H9 (cell line): ENCODE measurements at regions not wholly inside any gene's neighbourhood (a gene's known extent, or its start where the extent isn't known, plus 50 kb on each side); places are given as distances from the start of the nearest gene placed in this dataset.

ENCODE experiments used
- DNase-seq: peaks from one replicate; pipeline ENCODE4 v3.0.0-alpha.2; 2017
- H2AFZ ChIP-seq: one replicate; pipeline ENCODE4 v1.6.1; 2013; ENCODE audit warnings: mild to moderate bottlenecking, low read length, control low read depth, moderate library complexity
- H2AK5ac ChIP-seq: 2 replicates; pipeline ENCODE4 v1.6.1; 2013; ENCODE audit warnings: low read length, control low read depth, mixed read lengths; ENCODE audit not compliant: insufficient read length
- H2BK120ac ChIP-seq: one replicate; pipeline ENCODE4 v1.6.1; 2013; ENCODE audit warnings: low read depth, mild to moderate bottlenecking, low read length, control low read depth, inconsistent platforms; ENCODE audit not compliant: poor library complexity, severe bottlenecking
- H2BK12ac ChIP-seq: 2 replicates; pipeline ENCODE4 v1.6.1; 2013; ENCODE audit warnings: low read length, control low read depth, mixed read lengths, low read depth; ENCODE audit not compliant: insufficient read length
- H2BK15ac ChIP-seq: 2 replicates; pipeline ENCODE4 v1.6.1; 2013; ENCODE audit warnings: low read depth, low read length, control low read depth
- H2BK20ac ChIP-seq: one replicate; pipeline ENCODE4 v1.6.1; 2013; ENCODE audit warnings: low read depth, mild to moderate bottlenecking, low read length, control low read depth, inconsistent platforms; ENCODE audit not compliant: poor library complexity, severe bottlenecking
- H2BK5ac ChIP-seq: 2 replicates; pipeline ENCODE4 v1.6.1; 2013; ENCODE audit warnings: low read length, control low read depth, mixed read lengths; ENCODE audit not compliant: insufficient read length
- H3K14ac ChIP-seq: 2 replicates; pipeline ENCODE4 v1.6.1; 2013; ENCODE audit warnings: low read length, control low read depth; ENCODE audit not compliant: insufficient read depth
- H3K18ac ChIP-seq: 2 replicates; pipeline ENCODE4 v1.6.1; 2013; ENCODE audit warnings: low read depth, mild to moderate bottlenecking, mixed read lengths, low read length, control low read depth; ENCODE audit not compliant: insufficient read length
- H3K23ac ChIP-seq: 2 replicates; pipeline ENCODE4 v1.6.1; 2013; ENCODE audit warnings: low read length, control low read depth, mixed read lengths, low read depth; ENCODE audit not compliant: insufficient read length
- H3K23me2 ChIP-seq: 2 replicates; pipeline ENCODE4 v1.6.1; 2013; ENCODE audit warnings: low read depth, mild to moderate bottlenecking, mixed read lengths, low read length, control low read depth; ENCODE audit not compliant: insufficient read length, poor library complexity, severe bottlenecking
- H3K27ac ChIP-seq: 2 replicates; pipeline ENCODE4 v1.5.1; 2013; ENCODE audit warnings: low read length, control low read depth, mixed read lengths, low read depth; ENCODE audit not compliant: insufficient read length
- H3K27me3 ChIP-seq: 2 replicates; pipeline ENCODE4 v1.6.1; 2013; ENCODE audit warnings: low read length, control low read depth, inconsistent platforms; ENCODE audit not compliant: insufficient read depth
- H3K4ac ChIP-seq: 2 replicates; pipeline ENCODE4 v1.6.1; 2013; ENCODE audit warnings: low read depth, mild to moderate bottlenecking, control low read depth, inconsistent platforms, low read length, moderate library complexity
- H3K4me1 ChIP-seq: 2 replicates; pipeline ENCODE4 v1.6.1; 2013; ENCODE audit warnings: low read length, control low read depth, inconsistent platforms; ENCODE audit not compliant: insufficient read depth
- H3K4me2 ChIP-seq: 2 replicates; pipeline ENCODE4 v1.6.1; 2013; ENCODE audit warnings: low read length, control low read depth, mixed read lengths; ENCODE audit not compliant: insufficient read length, insufficient read depth
- H3K56ac ChIP-seq: 2 replicates; pipeline ENCODE4 v1.6.1; 2013; ENCODE audit warnings: low read depth, mild to moderate bottlenecking, mixed read lengths, low read length, control low read depth; ENCODE audit not compliant: insufficient read length
- H3K79me1 ChIP-seq: 2 replicates; pipeline ENCODE4 v1.6.1; 2013; ENCODE audit warnings: low read depth, mild to moderate bottlenecking, moderate library complexity, low read length, control low read depth, inconsistent platforms; ENCODE audit not compliant: insufficient read depth, poor library complexity, severe bottlenecking
- H3K79me2 ChIP-seq: 2 replicates; pipeline ENCODE4 v1.6.1; 2013; ENCODE audit warnings: low read length, control low read depth, inconsistent platforms; ENCODE audit not compliant: insufficient read depth
- H3K9ac ChIP-seq: 2 replicates; pipeline ENCODE4 v1.6.1; 2013; ENCODE audit warnings: low read length, control low read depth, mixed read lengths; ENCODE audit not compliant: insufficient read length; ENCODE audit errors: extremely low read depth
- H3K9me3 ChIP-seq: one replicate; pipeline ENCODE4 v1.6.1; 2013; ENCODE audit warnings: low read depth, low read length, inconsistent platforms; ENCODE audit not compliant: control insufficient read depth
- H3T11ph ChIP-seq: one replicate; pipeline ENCODE4 v1.6.1; 2013; ENCODE audit warnings: mild to moderate bottlenecking, low read length, control low read depth, inconsistent platforms
- H4K20me1 ChIP-seq: one replicate; pipeline ENCODE4 v1.6.1; 2013; ENCODE audit not compliant: control insufficient read depth, insufficient read length, insufficient read depth
- H4K5ac ChIP-seq: 2 replicates; pipeline ENCODE4 v1.6.1; 2013; ENCODE audit warnings: low read depth, mild to moderate bottlenecking, mixed read lengths, low read length, control low read depth; ENCODE audit not compliant: insufficient read length
- H4K8ac ChIP-seq: replicated peaks from 2 replicates; pipeline ENCODE4 v1.6.1; 2013; ENCODE audit warnings: low read length, control low read depth, mixed read lengths, low read depth; ENCODE audit not compliant: insufficient read length
- H4K91ac ChIP-seq: 2 replicates; pipeline ENCODE4 v1.6.1; 2013; ENCODE audit warnings: low read depth, mild to moderate bottlenecking, moderate library complexity, mixed read lengths, low read length, control low read depth; ENCODE audit not compliant: insufficient read length
- H3K27ac Mint-ChIP-seq, 3 experiments: 2 replicates in 2 of 3; 3 replicates in 1 of 3; pipeline ENCODE4 v1.8.0; 2020 to 2021; ENCODE audit warnings: mixed read lengths in 3 of 3, mild to moderate bottlenecking in 1 of 3, moderate library complexity in 1 of 3
- H3K27me3 Mint-ChIP-seq: 2 replicates; pipeline ENCODE4 v1.8.0; 2021; ENCODE audit warnings: low read depth, mild to moderate bottlenecking, moderate library complexity, mixed read lengths
- H3K36me3 Mint-ChIP-seq, 3 experiments: 2 replicates in 2 of 3; 3 replicates in 1 of 3; pipeline ENCODE4 v1.8.0; 2020 to 2021; ENCODE audit warnings: low read depth in 3 of 3, mixed read lengths in 3 of 3; ENCODE audit not compliant: insufficient read depth in 1 of 3
- H3K4me1 Mint-ChIP-seq, 2 experiments: 2 replicates each; pipeline ENCODE4 v1.8.0; 2020; ENCODE audit warnings: mixed read lengths in 2 of 2
- H3K4me3 Mint-ChIP-seq, 2 experiments: 2 replicates in 1 of 2; 3 replicates in 1 of 2; pipeline ENCODE4 v1.8.0; 2020 to 2021; ENCODE audit warnings: mild to moderate bottlenecking in 2 of 2, mixed read lengths in 2 of 2, moderate library complexity in 1 of 2
- H3K9me3 Mint-ChIP-seq, 2 experiments: 2 replicates in 1 of 2; 3 replicates in 1 of 2; pipeline ENCODE4 v1.8.0; 2020; ENCODE audit warnings: mild to moderate bottlenecking in 2 of 2, mixed read lengths in 2 of 2, moderate library complexity in 1 of 2
- CTCF ChIP-seq: fragments of 200-600 bp; sonication (generic); conservative IDR thresholded peaks from 3 replicates; pipeline ENCODE4 v1.8.0; 2021; ENCODE audit warnings: antibody characterized with exemption, mild to moderate bottlenecking
- WGBS: extraction: QIAGEN DNeasy Blood & Tissue Kit; methylation state at CpG from one replicate; pipeline ENCODE4 v1.1.7; 2013; ENCODE audit warnings: missing lambda C conversion rate, low lambda C conversion rate, mixed read lengths; ENCODE audit not compliant: insufficient read length; ENCODE audit errors: extremely low coverage; 5-methylcytosine and 5-hydroxymethylcytosine counted together

GRCh38 chr20:11132819-11133415 lies 459.1 kb upstream of the JAG1 start:
- Histone ChIP-seq H3K56ac (no peak overlapping the region), H2BK12ac (no peak overlapping the region), H3K14ac (no peak overlapping the region), H3K27ac (no peak overlapping the region), H3K79me1 (no peaks in the 10 kb centered on the region), H4K8ac (no peak overlapping the region), H3K4me2 (no peak overlapping the region), H2AFZ (no peak overlapping the region), H3K4me1 (no peaks in the 10 kb centered on the region), H4K20me1 (no peaks in the 10 kb centered on the region), H4K91ac (no peak overlapping the region), H3K79me2 (no peaks in the 10 kb centered on the region), H3K23ac (no peak overlapping the region), H2BK20ac (no peak overlapping the region), H3K18ac (no peak overlapping the region), H2AK5ac (no peak overlapping the region), H2BK15ac (no peak overlapping the region), H4K5ac (no peak overlapping the region), H2BK120ac (no peak overlapping the region), H2BK5ac (no peak overlapping the region), H3K27me3 (no peaks in the 10 kb centered on the region), H3K9ac (no peak overlapping the region), H3T11ph (no peak overlapping the region), H3K23me2 (no peaks in the 10 kb centered on the region), H3K9me3 (no peaks in the 10 kb centered on the region), H3K4ac (no peak overlapping the region)
- Mint-ChIP-seq H3K4me3 (no peak overlapping the region), H3K27ac (no peak overlapping the region), H3K9me3 (peaks cover 0 to 3% of the 10 kb centered on the region in 2 experiments; a peak in 1 of 5 replicates), H3K36me3 (no peaks in the 10 kb centered on the region), H3K4me1 (peaks cover 0 to 5% of the 10 kb centered on the region in 2 experiments; a peak in 1 of 4 replicates), H3K27me3 (no peaks in the 10 kb centered on the region)
- no peak for DNase-seq
- no peak for TF ChIP-seq CTCF
- no CpG with 5 or more reads among the region's 3 CpGs for WGBS
